Stomach (tissue), 8 donors: ENCODE measurements at regions not wholly inside any gene's neighbourhood (a gene's known extent, or its start where the extent isn't known, plus 50 kb on each side); places are given as distances from the start of the nearest gene placed in this dataset.

Experiments used
- DNase-seq, 2 donors: peaks; one replicate each; pipeline versions ENCODE4 v3.0.0 to v3.0.0-alpha.2; 2013 to 2019
- H3K27ac ChIP-seq, 5 donors: fragments of 200-600 bp in 4 of 5; sonication (generic) in 4 of 5; one replicate each; pipeline ENCODE4 v1.5.1; 2013 to 2019; ENCODE audit warnings: mild to moderate bottlenecking in 1 of 5, moderate library complexity in 1 of 5
- H3K27me3 ChIP-seq, 3 donors: fragments of 200-600 bp; sonication (generic); one replicate each; pipeline ENCODE4 v1.5.1; 2017 to 2019; ENCODE audit warnings: mixed run types in 1 of 3
- H3K36me3 ChIP-seq, 4 donors: fragments of 200-600 bp; sonication (generic); 1 replicate in 3 of 4; 2 replicates in 1 of 4; pipeline ENCODE4 v1.5.1; 2016 to 2019
- H3K4me1 ChIP-seq, 4 donors: fragments of 200-600 bp; sonication (generic); one replicate each; pipeline ENCODE4 v1.5.1; 2016 to 2019
- H3K4me3 ChIP-seq, 4 donors: fragments of 200-600 bp; sonication (generic) in 3 of 4; one replicate each; pipeline ENCODE4 v1.5.1; 2016 to 2019; ENCODE audit warnings: mild to moderate bottlenecking in 1 of 4
- H3K9me3 ChIP-seq, 4 donors: fragments of 200-600 bp; sonication (generic); one replicate each; pipeline ENCODE4 v1.5.1; 2016 to 2019
- CTCF ChIP-seq, 7 experiments: fragments of 450-650 bp in 4 of 7; fragments of 200-600 bp in 3 of 7; sonication (generic) in 3 of 7; IDR thresholded peaks; one replicate each; pipeline ENCODE4 v1.5.1; 2016 to 2019; ENCODE audit warnings: antibody characterized with exemption in 7 of 7, control low read depth in 2 of 7, mild to moderate bottlenecking in 1 of 7
- EP300 ChIP-seq: sonication (generic); formaldehyde crosslinking; IDR thresholded peaks from one replicate; pipeline ENCODE4 v1.6.1; 2017; ENCODE audit warnings: antibody characterized with exemption
- POLR2A ChIP-seq, 4 donors: fragments of 450-650 bp; IDR thresholded peaks; one replicate each; pipeline ENCODE4 v1.6.1; 2016; ENCODE audit warnings: antibody characterized with exemption in 4 of 4, control low read depth in 2 of 4, mild to moderate bottlenecking in 1 of 4, moderate library complexity in 1 of 4
- POLR2AphosphoS5 ChIP-seq, 3 donors: sonication (generic); formaldehyde crosslinking; IDR thresholded peaks; one replicate each; pipeline ENCODE4 v1.6.1; 2016; ENCODE audit warnings: antibody characterized with exemption in 3 of 3
- WGBS, 5 donors: extraction: QIAGEN DNeasy Blood & Tissue Kit in 3 of 5; methylation state at CpG; one replicate each; pipeline versions ENCODE4 v1.1.5 to v1.1.7; 2013 to 2018; 5-methylcytosine and 5-hydroxymethylcytosine counted together
- intact Hi-C: fragments of 100-400 bp; cut with DNase I; formaldehyde crosslinking; loops from one replicate; pipeline ENCODE4 v1.15.1; 2023; ENCODE audit warnings: low total_unique reads
- donor health status: healthy with polysubstance abuse.
- donor health status: Bipolar disorder and iron deficiency.
- donor health status: healthy.

DNA sequence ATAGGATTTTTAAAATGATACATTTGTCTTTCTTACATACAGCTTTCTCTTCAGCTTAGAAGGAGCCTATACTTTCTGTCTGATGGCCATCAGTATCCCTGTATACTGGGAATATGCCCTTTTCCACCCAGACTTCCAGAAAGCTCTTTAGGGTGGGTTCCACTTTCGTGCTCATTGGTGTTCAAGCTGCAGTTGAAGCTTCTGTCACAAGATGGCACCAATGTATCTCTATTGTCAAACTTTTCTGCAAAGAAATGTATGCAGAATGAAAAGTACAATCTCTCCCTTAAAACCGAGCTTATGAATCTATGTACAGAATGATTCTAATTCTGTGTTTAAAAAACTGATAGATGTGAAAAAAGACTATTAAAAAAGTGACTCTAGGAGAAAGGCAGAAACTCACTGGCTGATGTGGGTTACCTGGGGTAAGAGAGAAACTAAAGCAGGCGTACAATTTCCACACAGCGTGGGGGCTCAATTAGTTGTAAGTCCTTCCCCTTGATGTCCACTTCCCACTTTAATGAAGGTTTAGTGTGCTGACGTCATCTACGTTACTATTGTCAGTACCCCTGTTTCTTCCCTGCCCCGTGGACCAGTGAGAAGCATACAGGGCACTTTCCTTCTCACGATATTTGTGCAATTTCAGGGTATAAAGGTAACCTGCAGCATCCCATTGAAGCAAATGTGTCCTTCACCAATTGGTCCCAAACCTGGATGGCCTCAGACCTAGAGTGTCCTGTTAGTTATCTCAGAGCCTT, 57.3 kb upstream of the TCEAL2 start:
- Histone ChIP-seq H3K9me3 (peaks cover 0 to 7% (median 2%) of the 10 kb centered on the region in 4 donors), H3K36me3 (no peaks in the 10 kb centered on the region), H3K27ac (no peak overlapping the region), H3K27me3 (no peaks in the 10 kb centered on the region), H3K4me1 (no peaks in the 10 kb centered on the region), H3K4me3 (no peak overlapping the region)
- 42 to 59% (median 46%) methylated on average over 7 to 8 of the region's 8 CpGs for WGBS, 5 donors
- peak in 3 of 7 experiments; percentile 15 to 37 (median 32) for TF ChIP-seq CTCF (IDR thresholded peaks at IDR 0.05)
- TF ChIP-seq EP300 = no peak
- DNase-seq = peak in 1 of 2 donors; percentile 54
- intact Hi-C loops = no loop called here

GRCh38 chrX:102063445-102064074, 61.9 kb upstream of the TCEAL2 start:
- no peaks in the 10 kb centered on the region for H3K4me1 ChIP-seq
- H3K9me3 ChIP-seq = peaks cover 0 to 7% (median 2%) of the 10 kb centered on the region in 4 donors
- H3K27ac ChIP-seq = no peak overlapping the region
- 70 to 81% (median 77%) methylated on average over 2 of the region's 2 CpGs for WGBS, 5 donors
- H3K4me3 ChIP-seq = no peak overlapping the region
- no peaks in the 10 kb centered on the region for H3K36me3 ChIP-seq
- TF ChIP-seq POLR2AphosphoS5 (IDR thresholded peaks at IDR 0.05) (no peak), EP300 (no peak)
- intact Hi-C loops = no loop called here
- H3K27me3 ChIP-seq = no peaks in the 10 kb centered on the region
- DNase-seq = no peak

DNA sequence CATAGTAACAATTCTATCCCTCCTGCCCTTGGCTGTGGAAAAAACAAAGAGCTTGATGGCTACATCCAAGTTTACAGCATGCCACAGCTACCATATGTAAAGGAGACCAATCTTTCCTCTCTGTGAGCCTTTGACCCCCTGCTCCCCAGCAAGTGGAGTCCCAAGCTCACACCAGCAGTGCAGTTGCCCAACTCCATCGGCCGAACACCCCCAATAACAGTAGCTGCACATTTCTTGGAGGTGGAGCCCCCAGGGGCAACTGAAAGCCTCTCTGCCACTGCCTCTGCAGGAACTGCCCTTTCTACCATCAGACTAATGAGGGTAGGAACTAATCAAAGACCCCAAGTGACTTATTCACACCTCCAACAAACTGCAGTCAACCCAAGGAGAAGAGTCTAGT, 81.0 kb upstream of the TCEAL2 start:
- no peak for TF ChIP-seq EP300
- no peak for TF ChIP-seq POLR2A (IDR thresholded peaks at IDR 0.05)
- TF ChIP-seq POLR2AphosphoS5 (IDR thresholded peaks at IDR 0.05) = no peak
- no peak for TF ChIP-seq CTCF (IDR thresholded peaks at IDR 0.05)
- H3K27ac ChIP-seq = no peak overlapping the region
- DNase-seq = no peak
- H3K36me3 ChIP-seq = no peaks in the 10 kb centered on the region
- peaks cover 0 to 8% (median 3%) of the 10 kb centered on the region in 4 donors for H3K9me3 ChIP-seq
- no peak overlapping the region for H3K4me3 ChIP-seq
- intact Hi-C loops = no loop called here
- no peaks in the 10 kb centered on the region for H3K4me1 ChIP-seq
- 67 to 81% (median 74%) methylated on average over 2 of the region's 2 CpGs; no CpG with 5 or more reads in 1 of the 5 donors for WGBS, 5 donors
- H3K27me3 ChIP-seq = no peaks in the 10 kb centered on the region

GRCh38 chrX:102043380-102043779, 82.1 kb upstream of the TCEAL2 start:
- DNase-seq = no peak
- no peak overlapping the region for H3K27ac ChIP-seq
- intact Hi-C loops = no loop called here
- no peaks in the 10 kb centered on the region for H3K27me3 ChIP-seq
- no peak overlapping the region for H3K4me3 ChIP-seq
- H3K9me3 ChIP-seq = peaks cover 0 to 8% (median 3%) of the 10 kb centered on the region in 4 donors
- TF ChIP-seq EP300 (no peak), POLR2A (IDR thresholded peaks at IDR 0.05) (no peak), CTCF (IDR thresholded peaks at IDR 0.05) (no peak), POLR2AphosphoS5 (IDR thresholded peaks at IDR 0.05) (no peak)
- H3K36me3 ChIP-seq = no peaks in the 10 kb centered on the region
- WGBS, 5 donors = 70 to 94% (median 80%) methylated on average over 1 to 3 of the region's 3 CpGs
- H3K4me1 ChIP-seq = no peaks in the 10 kb centered on the region
